Ovary (tissue), 7 donors: ENCODE measurements at regions not wholly inside any gene's neighbourhood (a gene's known extent, or its start where the extent isn't known, plus 50 kb on each side); places are given as distances from the start of the nearest gene placed in this dataset.

ENCODE experiments used
- DNase-seq, 5 donors: peaks; one replicate each; pipeline ENCODE4 v3.0.0-alpha.2; 2019 to 2020
- H3K27ac ChIP-seq, 2 donors: fragments of 200-600 bp; one replicate each; pipeline versions ENCODE4 v1.5.1 to v1.8.0; 2019 to 2022
- H3K27me3 ChIP-seq: fragments of 200-600 bp; one replicate; pipeline ENCODE4 v1.8.0; 2022
- H3K36me3 ChIP-seq: fragments of 200-600 bp; sonication (generic); one replicate; pipeline ENCODE4 v1.5.1; 2019
- H3K4me1 ChIP-seq: one replicate; pipeline ENCODE4 v1.8.1; 2013; ENCODE audit warnings: mild to moderate bottlenecking, moderate library complexity; ENCODE audit not compliant: insufficient read depth
- H3K4me3 ChIP-seq: fragments of 200-600 bp; sonication (generic); one replicate; pipeline ENCODE4 v1.5.1; 2017
- H3K9me3 ChIP-seq, 2 donors: fragments of 200-600 bp in 1 of 2; sonication (generic) in 1 of 2; one replicate each; pipeline versions ENCODE4 v1.5.1 to v1.8.1; 2013 to 2019; ENCODE audit warnings: mild to moderate bottlenecking in 1 of 2, moderate library complexity in 1 of 2
- EP300 ChIP-seq: sonication (generic); formaldehyde crosslinking; IDR thresholded peaks from one replicate; pipeline ENCODE4 v1.6.1; 2017; ENCODE audit warnings: antibody characterized with exemption
- POLR2A ChIP-seq: fragments of 450-650 bp; IDR thresholded peaks from one replicate; pipeline ENCODE4 v1.6.1; 2017; ENCODE audit warnings: antibody characterized with exemption, mild to moderate bottlenecking, moderate library complexity
- WGBS, 3 donors: extraction: QIAGEN DNeasy Blood & Tissue Kit in 1 of 3; methylation state at CpG; one replicate each; pipeline versions ENCODE4 v1.1.5 to v1.1.7; 2013 to 2017; 5-methylcytosine and 5-hydroxymethylcytosine counted together
- intact Hi-C, 4 donors: fragments of 100-400 bp; cut with DNase I; formaldehyde crosslinking; loops; one replicate each; pipeline versions ENCODE4 v1.11.0 to v1.15.1; 2022 to 2023
- TF ChIP-seq, protein P1 (sequence below), 3 donors: fragments of 450-650 bp in 2 of 3; fragments of 200-600 bp in 1 of 3; IDR thresholded peaks; one replicate each; pipeline versions ENCODE4 v1.5.1 to v1.8.0; 2016 to 2022; ENCODE audit warnings: antibody characterized with exemption in 3 of 3, mild to moderate bottlenecking in 1 of 3
- donor health status: DM: no; HTN: no; CAD: no; lungs with moderate emphysema.
- donor health status: DM: no; HTN: no; CAD: no.
- donor health status: Bipolar disorder and iron deficiency.
- donor health status: DM: no; HTN: no; CAD: no.
- donor health status: DM: yes; HTN: yes; CAD: no.

DNA sequence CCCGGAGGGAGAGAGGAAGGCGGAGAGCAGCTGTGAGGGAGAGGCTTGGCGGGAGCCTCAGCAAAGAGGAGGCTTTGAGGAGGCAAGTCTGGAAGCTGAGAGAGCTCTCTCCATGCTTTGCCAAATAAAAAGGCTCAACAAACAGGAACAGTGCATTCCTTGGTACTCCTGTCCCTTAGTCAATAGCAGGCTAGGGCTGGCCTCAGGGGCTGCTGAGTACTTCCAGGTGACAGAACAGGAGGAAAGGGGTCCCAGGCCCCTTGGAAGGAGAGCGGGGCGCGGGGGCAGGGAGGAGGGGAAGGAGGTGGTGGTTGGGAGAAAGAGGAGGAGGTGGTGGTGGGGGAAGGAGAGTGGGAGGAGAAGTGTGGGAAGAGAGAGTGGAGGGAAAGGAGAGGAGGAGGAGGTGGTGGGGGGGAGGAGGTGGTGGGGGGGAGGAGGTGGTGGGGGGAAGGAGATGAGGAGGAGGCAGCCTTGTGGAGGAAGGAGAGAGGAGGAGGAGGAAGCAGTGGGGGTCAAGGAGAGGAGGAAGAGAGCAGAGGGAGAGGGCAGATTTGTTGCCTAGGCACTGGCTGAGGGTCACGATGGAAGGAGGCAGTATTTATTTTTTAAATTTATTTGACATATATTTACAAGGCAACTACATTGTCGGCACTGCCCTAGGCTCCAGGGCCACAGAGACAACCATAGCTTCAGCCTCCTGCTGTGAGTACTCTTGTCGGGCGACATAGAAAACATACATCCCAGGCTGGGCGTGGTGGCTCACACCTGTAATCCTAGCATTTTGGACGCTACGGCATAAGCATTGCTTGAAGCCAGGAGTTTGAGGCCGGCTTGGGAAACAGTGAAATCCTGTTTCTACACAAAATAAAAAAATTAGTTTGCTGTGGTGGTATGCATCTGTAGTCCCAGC lies 74.2 kb upstream of the ZBED5 start:
- Histone ChIP-seq H3K4me1 (peaks cover 6% of the 10 kb centered on the region), H3K27ac (peak overlapping the region; percentile 92 to 99), H3K36me3 (no peaks in the 10 kb centered on the region), H3K27me3 (no peaks in the 10 kb centered on the region), H3K4me3 (peak overlapping the region; percentile 62), H3K9me3 (no peaks in the 10 kb centered on the region)
- intact Hi-C loops = loop anchor here (2.0 to 10.0 kb wide), 7 partner anchors 83 to 855 kb away; partner anchors contain the start of gene EIF4G2 (in 2 of the 4)
- 15 to 32% (median 19%) methylated on average over 14 of the region's 14 CpGs for WGBS, 3 donors
- DNase-seq = peak; percentile 58 to 72 (median 67)
- TF ChIP-seq, protein P1, sequence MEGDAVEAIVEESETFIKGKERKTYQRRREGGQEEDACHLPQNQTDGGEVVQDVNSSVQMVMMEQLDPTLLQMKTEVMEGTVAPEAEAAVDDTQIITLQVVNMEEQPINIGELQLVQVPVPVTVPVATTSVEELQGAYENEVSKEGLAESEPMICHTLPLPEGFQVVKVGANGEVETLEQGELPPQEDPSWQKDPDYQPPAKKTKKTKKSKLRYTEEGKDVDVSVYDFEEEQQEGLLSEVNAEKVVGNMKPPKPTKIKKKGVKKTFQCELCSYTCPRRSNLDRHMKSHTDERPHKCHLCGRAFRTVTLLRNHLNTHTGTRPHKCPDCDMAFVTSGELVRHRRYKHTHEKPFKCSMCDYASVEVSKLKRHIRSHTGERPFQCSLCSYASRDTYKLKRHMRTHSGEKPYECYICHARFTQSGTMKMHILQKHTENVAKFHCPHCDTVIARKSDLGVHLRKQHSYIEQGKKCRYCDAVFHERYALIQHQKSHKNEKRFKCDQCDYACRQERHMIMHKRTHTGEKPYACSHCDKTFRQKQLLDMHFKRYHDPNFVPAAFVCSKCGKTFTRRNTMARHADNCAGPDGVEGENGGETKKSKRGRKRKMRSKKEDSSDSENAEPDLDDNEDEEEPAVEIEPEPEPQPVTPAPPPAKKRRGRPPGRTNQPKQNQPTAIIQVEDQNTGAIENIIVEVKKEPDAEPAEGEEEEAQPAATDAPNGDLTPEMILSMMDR (IDR thresholded peaks at IDR 0.05) = no peak
- TF ChIP-seq EP300 = no peak
- no peak for TF ChIP-seq POLR2A

DNA sequence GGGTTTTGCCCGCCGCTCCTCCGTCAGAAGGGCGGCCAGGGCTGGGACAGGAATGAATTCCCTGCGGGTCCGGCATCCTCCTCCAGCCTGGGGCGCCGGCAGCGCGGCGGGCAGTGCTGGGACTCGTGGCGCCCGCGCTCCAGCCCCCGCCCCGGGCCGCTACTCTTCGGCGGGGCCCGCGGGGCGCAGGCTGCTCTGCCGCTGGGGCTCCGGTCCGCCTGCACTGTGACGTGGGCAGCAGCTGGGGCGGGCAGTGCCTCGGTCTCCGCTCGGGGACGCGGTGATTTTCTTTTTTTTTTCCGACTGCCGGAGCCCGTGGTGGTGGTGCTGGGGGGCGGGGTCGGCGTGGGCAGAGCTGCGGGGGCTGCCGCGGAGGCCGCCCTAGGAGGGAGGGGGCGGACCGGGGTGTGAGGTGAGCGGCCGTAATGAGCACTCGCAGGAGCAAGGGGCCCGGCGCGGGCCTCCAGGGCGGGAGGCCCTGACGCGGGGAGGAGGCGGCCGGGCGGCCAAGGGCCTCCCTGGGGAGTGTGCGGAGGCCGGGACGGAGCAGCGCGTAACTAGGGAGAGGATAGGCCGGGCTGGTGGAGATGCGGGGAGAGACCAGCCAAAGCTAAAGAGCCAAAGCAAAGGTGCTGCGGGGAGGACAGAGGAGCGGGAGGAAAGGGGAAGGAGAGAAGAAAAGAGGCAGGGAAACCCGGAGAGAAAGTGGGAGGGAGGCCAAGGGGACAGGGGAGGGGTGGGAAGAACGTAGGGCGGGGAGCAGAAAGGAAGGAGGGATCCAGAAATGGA lies 73.3 kb upstream of the ZBED5 start:
- intact Hi-C loops = loop anchor here (5.0 to 10.0 kb wide), 6 partner anchors 84 to 856 kb away; partner anchors contain the start of gene EIF4G2 (in 1 of the 4)
- TF ChIP-seq, protein P1 (IDR thresholded peaks at IDR 0.05) = no peak
- TF ChIP-seq POLR2A = peak; percentile 37
- peak; percentile 82 to 88 (median 86) for DNase-seq
- Histone ChIP-seq H3K27me3 (no peaks in the 10 kb centered on the region), H3K9me3 (no peaks in the 10 kb centered on the region), H3K36me3 (no peaks in the 10 kb centered on the region), H3K27ac (peak overlapping the region; percentile 92 to 99), H3K4me1 (peaks cover 6% of the 10 kb centered on the region), H3K4me3 (peak overlapping the region; percentile 62)
- 0 to 1% (median 0%) methylated on average over 55 to 69 of the region's 69 CpGs for WGBS, 3 donors

DNA sequence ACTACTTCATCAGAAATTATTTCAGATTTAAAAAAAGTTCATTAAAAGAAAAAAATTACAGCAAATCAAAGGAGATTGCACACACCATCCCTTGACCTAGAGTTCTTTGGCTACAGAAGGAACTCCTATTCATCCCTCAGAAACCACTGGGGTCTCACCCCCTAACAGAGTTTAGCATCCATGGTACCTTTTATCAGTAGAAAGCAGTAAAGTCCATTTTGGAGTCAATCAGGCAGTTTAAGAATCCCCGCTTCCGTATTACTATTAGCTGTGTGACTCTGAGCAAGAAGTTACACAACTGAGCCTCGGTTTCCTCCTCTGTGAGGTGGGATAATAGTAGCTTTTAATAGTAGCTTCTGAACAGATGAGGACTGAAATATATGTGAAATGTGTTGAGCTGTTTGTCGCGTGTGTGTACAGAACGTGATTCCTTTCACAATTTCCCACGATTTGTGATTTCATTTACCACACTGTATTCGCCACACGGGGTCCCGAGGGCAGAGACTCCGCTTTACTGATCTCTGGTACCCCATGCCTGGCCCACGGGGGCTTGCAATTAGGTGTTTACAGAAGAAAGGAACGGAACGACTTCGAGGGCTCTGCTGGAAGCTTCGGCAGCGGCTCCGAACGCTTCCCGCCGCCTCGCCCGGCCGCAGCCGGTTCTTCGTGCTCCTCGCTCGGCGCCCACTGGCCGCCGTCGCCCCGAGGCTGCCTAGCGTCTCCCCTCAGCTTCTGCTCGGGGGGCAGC lies 72.5 kb upstream of the ZBED5 start:
- TF ChIP-seq POLR2A = no peak
- intact Hi-C loops = loop anchor here (5.0 to 10.0 kb wide), 6 partner anchors 84 to 857 kb away; partner anchors contain the start of gene EIF4G2 (in 1 of the 4)
- H3K36me3 ChIP-seq = no peaks in the 10 kb centered on the region
- H3K27me3 ChIP-seq = no peaks in the 10 kb centered on the region
- 5 to 7% (median 7%) methylated on average over 35 of the region's 35 CpGs for WGBS, 3 donors
- peak in 1 of 5 donors; percentile 36 for DNase-seq
- H3K9me3 ChIP-seq = no peaks in the 10 kb centered on the region
- peaks cover 6% of the 10 kb centered on the region for H3K4me1 ChIP-seq
- H3K4me3 ChIP-seq = peak overlapping the region; percentile 62
- peak overlapping the region; percentile 92 to 99 for H3K27ac ChIP-seq

DNA sequence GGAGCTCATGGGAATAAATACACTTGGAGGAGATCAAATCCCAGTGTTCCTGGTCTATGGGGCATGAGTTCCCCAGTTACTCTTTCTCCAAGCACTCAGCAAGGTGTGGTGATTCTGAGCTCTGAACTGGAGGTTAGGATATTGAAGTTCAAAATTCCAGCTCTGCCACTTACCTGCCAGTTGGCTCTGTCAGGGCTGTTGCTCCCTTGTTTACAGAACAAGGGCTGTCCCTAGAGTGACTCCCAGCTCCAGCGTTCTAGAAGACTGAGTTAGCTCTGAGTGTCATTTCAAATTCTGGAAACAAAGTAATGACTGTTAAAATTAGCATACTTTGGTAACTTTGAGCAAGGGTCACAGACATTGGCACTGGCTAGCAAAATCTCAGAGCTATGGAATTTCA lies 69.7 kb upstream of the ZBED5 start:
- no peaks in the 10 kb centered on the region for H3K36me3 ChIP-seq
- no peak overlapping the region for H3K4me3 ChIP-seq
- intact Hi-C loops = loop anchor here in 1 of 4 donors (10.0 kb wide), 1 partner anchor 83 kb away; no protein-coding TSS in a partner anchor
- no peak overlapping the region for H3K27ac ChIP-seq
- H3K4me1 ChIP-seq = peaks cover 4% of the 10 kb centered on the region
- H3K27me3 ChIP-seq = no peaks in the 10 kb centered on the region
- TF ChIP-seq, protein P1 (IDR thresholded peaks at IDR 0.05) = no peak
- TF ChIP-seq POLR2A (no peak), EP300 (no peak)
- no peaks in the 10 kb centered on the region for H3K9me3 ChIP-seq
- no peak for DNase-seq
- 44 to 55% (median 45%) methylated on average over 1 of the region's 1 CpG for WGBS, 3 donors
